Inflammatory macrophage (primary cell): ENCODE measurements at regions not wholly inside any gene's neighbourhood (a gene's known extent, or its start where the extent isn't known, plus 50 kb on each side); places are given as distances from the start of the nearest gene placed in this dataset.

Source experiments
- DNase-seq, 2 donors: peaks; one replicate each; pipeline ENCODE4 v3.0.0-alpha.2; 2020 to 2022

GRCh38 chr2:147108548-147108947 lies 736.3 kb upstream of the ACVR2A start:
- no peak for DNase-seq

GRCh38 chr2:147101941-147102790 lies 742.7 kb upstream of the ACVR2A start:
- DNase-seq: no peak

DNA sequence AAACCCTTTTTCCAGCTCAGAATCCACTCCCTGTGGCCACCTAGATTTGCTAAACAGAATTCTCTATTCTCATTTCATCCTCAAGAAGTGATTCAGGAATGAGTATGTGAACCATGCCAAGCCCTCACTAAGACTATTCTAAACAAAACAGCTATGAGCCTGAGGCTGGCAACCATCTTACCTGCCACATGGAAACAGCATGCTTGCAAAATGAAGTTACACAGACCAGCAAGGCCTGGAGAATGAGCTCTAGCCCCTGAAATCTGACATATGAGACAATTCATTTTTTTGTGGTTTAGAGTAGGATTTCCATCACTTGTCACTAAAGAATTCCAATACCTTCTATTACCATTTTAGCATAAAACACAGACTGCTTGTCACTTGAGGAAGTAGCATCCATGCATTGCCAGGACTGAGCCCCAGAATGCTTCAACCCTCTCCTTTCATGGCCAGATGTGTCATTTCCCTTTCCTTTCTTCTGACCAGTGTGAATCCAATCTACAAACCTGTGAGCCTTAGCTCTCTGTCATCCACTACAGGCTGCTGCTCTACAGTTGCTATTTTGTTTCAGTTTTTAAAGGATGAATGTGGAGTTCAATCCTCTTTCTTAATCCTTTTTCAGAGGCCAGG lies 744.3 kb upstream of the ACVR2A start:
- DNase-seq: no peak

DNA sequence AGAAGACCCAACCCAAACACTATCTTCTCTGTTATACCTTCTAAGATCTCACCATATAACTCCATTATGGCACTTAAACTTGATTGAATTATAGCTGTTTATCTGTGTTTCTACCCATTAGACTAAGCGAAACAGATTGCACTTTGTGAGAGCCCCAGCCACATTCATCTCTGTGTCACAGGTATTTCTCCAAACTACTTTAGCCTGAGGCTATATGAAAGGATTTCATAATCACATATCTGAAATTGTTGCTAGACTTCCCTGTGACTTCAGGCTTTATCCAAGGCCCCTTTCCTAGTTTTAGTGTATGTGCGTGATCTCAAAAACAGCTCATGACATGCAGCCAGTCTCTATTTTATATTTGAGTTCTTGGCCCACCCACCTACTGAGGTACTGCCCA lies 745.0 kb upstream of the ACVR2A start:
- DNase-seq: no peak

DNA sequence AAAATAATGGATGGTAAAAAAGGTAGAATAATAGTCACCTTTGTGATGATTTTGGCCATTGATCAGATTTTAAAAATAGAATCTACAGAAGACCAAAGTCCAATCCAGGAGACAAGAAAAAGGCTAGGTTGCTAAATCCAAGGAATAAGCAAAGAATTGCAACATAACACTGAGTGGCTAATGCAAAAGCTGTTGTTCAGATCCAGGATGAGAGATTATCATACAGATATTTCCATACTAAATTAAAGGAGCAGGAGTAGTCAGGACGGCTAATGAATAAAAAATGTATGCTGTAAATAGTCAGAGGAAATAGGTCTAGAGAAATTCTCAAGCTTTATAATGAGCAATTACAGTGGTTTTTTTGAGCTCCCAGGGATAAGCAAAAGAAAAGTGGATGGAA lies 745.9 kb upstream of the ACVR2A start:
- no peak for DNase-seq

DNA sequence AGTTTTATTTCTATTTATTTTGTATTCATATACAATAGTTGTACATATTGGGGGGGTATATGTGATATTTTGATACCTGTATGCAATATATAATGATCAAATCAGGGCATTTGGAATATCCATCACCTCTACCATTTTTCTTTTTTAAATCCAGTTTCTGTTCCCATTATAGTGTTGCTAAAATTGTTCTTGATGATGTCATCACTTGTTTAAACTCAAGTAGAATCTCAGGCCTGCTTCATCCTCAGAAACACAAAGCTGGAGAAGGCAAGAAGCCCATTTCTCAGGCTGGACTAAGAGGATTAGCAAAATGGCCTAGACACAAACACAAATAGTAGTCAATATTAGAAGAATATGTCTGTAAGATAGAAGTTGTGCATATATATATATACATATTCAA lies 747.1 kb upstream of the ACVR2A start:
- no peak for DNase-seq

GRCh38 chr2:147096671-147097070 lies 748.2 kb upstream of the ACVR2A start:
- no peak for DNase-seq

GRCh38 chr2:147095376-147095775 lies 749.5 kb upstream of the ACVR2A start:
- DNase-seq: no peak

DNA sequence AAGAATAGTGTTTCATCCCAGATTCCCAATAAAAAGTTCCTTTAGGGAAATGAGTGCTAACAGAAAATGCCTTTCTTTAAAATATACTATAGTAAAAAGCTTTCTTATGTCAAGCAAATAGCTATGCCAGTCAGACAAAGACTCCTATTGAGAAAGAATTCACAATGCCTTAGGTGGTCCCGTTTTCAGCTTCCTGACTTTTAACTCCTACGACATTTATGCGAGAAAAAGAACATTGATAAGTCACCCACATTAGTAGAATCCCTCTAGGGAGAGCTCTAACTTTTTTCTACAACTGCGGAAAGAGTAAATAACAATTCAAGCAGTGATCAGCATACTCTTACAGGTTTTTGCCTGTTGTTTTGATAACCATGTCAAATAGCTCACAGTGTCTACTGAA lies 750.8 kb upstream of the ACVR2A start:
- DNase-seq: no peak

- DNase-seq: no peak
Observed at GRCh38 chr2:147092266-147092665, 752.6 kb upstream of the ACVR2A start.

- DNase-seq: no peak
Observed at GRCh38 chr2:147091448-147091847, 753.4 kb upstream of the ACVR2A start.

DNA sequence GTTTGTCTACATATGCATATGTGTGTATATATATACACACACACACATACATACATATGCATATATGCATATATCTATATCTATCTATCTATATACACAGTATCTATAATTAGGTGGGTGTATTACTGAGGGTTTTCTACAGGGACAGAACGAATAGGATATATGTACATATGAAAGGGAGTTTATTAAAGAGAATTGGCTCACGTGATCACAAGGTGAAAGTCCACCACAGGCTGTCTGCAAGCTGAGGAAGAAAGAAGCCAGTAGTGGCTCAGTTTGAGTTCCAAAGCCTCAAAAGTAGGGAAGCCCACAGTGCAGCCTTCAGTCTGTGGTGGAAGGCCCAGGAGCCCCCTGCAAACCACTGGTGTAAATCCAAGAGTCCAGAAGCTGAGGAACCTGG lies 756.0 kb upstream of the ACVR2A start:
- DNase-seq: no peak

DNA sequence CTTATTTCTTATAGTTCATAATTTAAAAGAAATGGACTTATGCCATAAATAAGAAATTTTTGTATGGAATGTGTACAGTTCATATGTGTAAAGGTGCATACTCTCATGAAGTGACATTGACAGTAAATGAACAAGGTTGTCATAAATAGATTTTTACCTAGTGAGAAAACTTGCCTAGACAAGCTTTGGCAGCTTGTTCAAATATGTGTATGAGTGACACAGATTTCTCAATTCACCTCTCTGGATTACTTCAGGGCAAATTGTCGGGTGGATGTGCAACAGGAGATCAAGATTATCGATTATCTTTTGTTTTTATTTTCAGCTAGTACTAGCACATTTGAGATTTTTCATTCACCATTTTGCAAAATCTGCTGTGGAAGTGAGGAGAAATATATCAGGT lies 758.1 kb upstream of the ACVR2A start:
- DNase-seq: no peak

DNA sequence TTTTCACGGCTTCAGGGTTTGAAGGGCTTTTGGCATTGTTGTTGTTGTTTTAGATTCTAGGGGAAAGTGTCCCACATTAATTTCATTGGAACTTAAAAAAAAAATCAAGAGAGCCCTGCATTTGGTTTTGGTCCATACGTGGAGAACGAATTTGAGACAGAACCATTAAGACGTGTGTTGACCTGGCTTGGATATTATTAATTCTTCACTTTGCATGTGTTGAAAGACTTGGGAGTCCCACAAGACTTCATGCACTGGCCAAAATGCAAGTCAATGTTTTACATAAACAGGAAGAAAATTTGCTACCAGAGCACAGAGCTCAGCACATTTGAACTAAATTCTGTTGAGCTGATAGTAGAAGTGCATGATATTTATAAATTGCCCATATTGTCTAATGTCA lies 761.2 kb upstream of the ACVR2A start:
- no peak for DNase-seq

GRCh38 chr2:147082850-147083522 lies 761.8 kb upstream of the ACVR2A start:
- DNase-seq: peak; percentile 64 to 67

GRCh38 chr2:147081831-147082230 lies 763.0 kb upstream of the ACVR2A start:
- no peak for DNase-seq

DNA sequence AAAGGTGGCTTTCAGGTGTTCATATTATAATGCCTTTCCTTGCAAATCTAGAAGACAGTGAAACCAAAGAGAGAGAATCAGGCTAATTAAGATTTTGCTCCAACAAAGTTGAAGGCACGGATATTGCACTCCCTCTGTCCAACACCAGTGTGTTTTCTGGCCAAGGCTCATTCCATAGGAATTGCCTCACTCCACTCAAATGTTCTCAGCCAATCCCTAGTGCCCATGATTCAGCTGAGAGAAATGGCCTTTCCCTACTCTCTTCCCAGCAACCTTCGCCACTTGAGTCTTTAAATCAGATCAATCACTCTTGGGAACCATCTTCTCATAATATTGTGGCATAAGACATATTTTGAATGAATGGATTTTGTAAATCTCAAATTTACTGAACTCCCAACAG lies 768.2 kb upstream of the ACVR2A start:
- DNase-seq: no peak

GRCh38 chr2:147068071-147068470 lies 776.8 kb upstream of the ACVR2A start:
- no peak for DNase-seq

DNA sequence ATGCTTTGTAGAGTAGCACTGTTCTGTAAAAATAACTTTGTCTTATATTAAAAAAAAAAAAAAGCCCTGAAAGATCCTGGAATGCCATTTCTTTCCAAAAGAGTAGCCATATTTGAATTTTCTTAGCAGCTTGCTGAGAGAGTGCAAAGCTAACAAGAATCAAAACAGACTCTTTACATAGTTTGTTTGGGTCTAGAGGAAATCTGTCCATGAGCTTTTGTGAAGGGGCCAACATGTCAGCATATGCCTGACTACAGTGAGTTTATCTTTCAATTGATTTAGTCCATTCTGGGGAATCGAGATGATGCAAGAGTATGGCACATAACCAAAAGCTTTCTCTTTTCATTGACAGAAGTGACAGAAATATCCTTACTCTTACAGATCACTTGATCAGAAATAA lies 777.7 kb upstream of the ACVR2A start:
- DNase-seq: no peak

GRCh38 chr2:147062073-147062472 lies 782.8 kb upstream of the ACVR2A start:
- no peak for DNase-seq

DNA sequence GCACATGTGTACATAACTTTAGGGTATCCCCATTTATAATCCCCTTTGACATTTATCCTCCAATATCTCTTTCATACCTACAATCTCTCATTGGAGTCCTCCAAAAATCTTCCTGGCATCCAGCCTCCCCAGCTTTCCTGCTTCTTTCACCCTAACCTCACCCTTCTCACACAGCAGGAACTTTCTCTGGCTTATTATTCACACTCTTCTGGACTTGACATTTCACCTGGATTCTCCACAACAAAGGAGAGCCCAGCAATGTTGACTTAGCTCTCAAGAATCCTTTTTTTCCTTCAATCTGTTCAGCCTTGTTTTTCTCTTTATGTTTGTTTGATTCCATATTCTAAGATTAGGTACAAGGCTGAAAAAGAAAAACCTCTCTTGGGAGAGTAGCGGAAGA lies 783.6 kb upstream of the ACVR2A start:
- no peak for DNase-seq

DNA sequence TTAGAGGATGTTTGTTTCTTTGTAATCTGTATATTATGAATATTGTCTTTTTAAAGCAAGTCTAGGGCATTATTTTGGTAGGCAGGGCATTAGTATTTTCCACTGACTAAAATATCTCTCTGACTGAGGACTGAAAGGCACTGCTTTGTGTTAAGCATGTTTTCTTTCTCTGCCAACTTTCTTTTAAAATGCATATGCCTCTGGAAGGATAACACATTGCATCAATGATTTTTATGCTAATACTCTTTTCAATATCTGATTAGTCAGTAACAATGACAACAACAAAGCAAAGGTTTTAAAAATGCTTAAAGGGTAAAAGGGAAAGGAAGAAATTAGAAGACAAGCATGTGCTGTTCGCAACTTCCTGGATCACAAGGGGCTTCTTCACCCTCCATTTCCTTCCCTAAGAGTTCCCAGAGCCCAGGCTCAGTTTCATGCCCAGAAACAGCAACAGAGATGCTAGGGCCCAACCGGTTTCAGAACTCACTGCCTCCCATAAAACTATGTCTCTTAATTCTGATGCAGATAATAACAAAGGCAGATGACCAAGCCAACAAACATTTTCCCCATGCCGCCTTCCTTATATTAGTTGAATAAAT lies 786.8 kb upstream of the ACVR2A start:
- no peak for DNase-seq

DNA sequence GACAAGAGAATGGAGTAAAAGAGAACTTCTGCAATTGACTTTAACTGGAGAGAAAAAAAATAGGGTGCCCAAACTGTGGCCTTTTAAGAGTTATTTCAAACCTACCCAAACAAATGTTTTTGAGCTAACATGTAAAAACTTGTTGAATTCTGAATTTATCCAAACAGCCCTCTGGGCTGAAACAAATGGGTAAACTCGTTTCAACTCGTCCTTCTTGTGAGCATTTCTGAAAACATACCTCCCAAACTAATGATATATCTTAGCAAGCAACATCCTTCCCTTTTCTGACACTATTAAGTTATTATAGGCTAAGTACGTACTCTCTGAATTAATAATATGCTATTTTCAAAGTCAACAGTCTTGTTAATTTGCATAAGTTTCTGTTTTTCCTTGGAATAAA lies 793.0 kb upstream of the ACVR2A start:
- no peak for DNase-seq

GRCh38 chr2:147051248-147051647 lies 793.6 kb upstream of the ACVR2A start:
- no peak for DNase-seq
